CD14-positive monocyte (primary cell): ENCODE measurements at regions not wholly inside any gene's neighbourhood (a gene's known extent, or its start where the extent isn't known, plus 50 kb on each side); places are given as distances from the start of the nearest gene placed in this dataset.
A peak's percentile ranks its signal among the peaks of the same experiment; 100 is the strongest.

Experiments
- DNase-seq, 3 donors: peaks; one replicate each; pipeline ENCODE4 v3.0.0-alpha.2; 2011 to 2022
- H2AFZ ChIP-seq: 2 replicates; pipeline ENCODE4 v1.6.0; 2012; ENCODE audit warnings: mild to moderate bottlenecking, low read depth, low read length, inconsistent platforms; ENCODE audit not compliant: insufficient read depth, poor library complexity, severe bottlenecking
- H3K27ac ChIP-seq, 2 donors: 1 replicate in 1 of 2; 2 replicates in 1 of 2; pipeline ENCODE4 v1.5.1; 2012 to 2013; ENCODE audit warnings: low read length in 2 of 2, control low read depth in 1 of 2, inconsistent platforms in 1 of 2, low read depth in 1 of 2, mild to moderate bottlenecking in 1 of 2
- H3K27me3 ChIP-seq, 2 donors: one replicate each; pipeline versions ENCODE4 v1.6.0 to v1.6.1; 2011 to 2013; ENCODE audit warnings: low read length in 2 of 2; ENCODE audit not compliant: control insufficient read depth in 2 of 2, insufficient read depth in 2 of 2
- H3K36me3 ChIP-seq, 2 donors: replicated peaks in 1 of 2; 1 replicate in 1 of 2; 2 replicates in 1 of 2; pipeline versions ENCODE4 v1.5.1 to v1.6.1; 2012 to 2013; ENCODE audit warnings: low read length in 2 of 2, control low read depth in 1 of 2, inconsistent platforms in 1 of 2, mild to moderate bottlenecking in 1 of 2; ENCODE audit not compliant: insufficient read depth in 2 of 2, control insufficient read depth in 1 of 2
- H3K4me1 ChIP-seq, 2 donors: 1 replicate in 1 of 2; 2 replicates in 1 of 2; pipeline versions ENCODE4 v1.5.1 to v1.6.1; 2012 to 2013; ENCODE audit warnings: low read length in 2 of 2, control low read depth in 1 of 2, inconsistent platforms in 1 of 2, mild to moderate bottlenecking in 1 of 2, moderate library complexity in 1 of 2; ENCODE audit not compliant: insufficient read depth in 2 of 2, control insufficient read depth in 1 of 2
- H3K4me2 ChIP-seq: replicated peaks from 2 replicates; pipeline ENCODE3; 2012; ENCODE audit warnings: low read length, moderate library complexity, mild to moderate bottlenecking; ENCODE audit not compliant: poor library complexity, severe bottlenecking; ENCODE audit errors: extremely low read depth
- H3K4me3 ChIP-seq, 3 experiments: fragments of 200-600 bp in 1 of 3; sonication (generic) in 1 of 3; replicated peaks in 1 of 3; 1 replicate in 2 of 3; 2 replicates in 1 of 3; pipeline ENCODE4 v1.5.1; 2011 to 2013; ENCODE audit warnings: low read length in 3 of 3, mild to moderate bottlenecking in 3 of 3, control low read depth in 2 of 3, low read depth in 2 of 3, inconsistent platforms in 1 of 3, moderate library complexity in 1 of 3
- H3K79me2 ChIP-seq: 2 replicates; pipeline ENCODE4 v1.6.0; 2012; ENCODE audit warnings: mild to moderate bottlenecking, control low read depth, inconsistent platforms, low read length, moderate library complexity; ENCODE audit not compliant: insufficient read depth
- H3K9ac ChIP-seq: 2 replicates; pipeline ENCODE4 v1.6.0; 2017; ENCODE audit warnings: low read length, mild to moderate bottlenecking; ENCODE audit not compliant: insufficient read depth, poor library complexity, severe bottlenecking
- H3K9me3 ChIP-seq, 2 donors: replicated peaks in 1 of 2; 1 replicate in 1 of 2; 2 replicates in 1 of 2; pipeline versions ENCODE4 v1.5.1 to v1.6.1; 2012 to 2013; ENCODE audit warnings: low read length in 2 of 2, control low read depth in 1 of 2; ENCODE audit not compliant: control insufficient read depth in 1 of 2, insufficient read depth in 1 of 2
- H4K20me1 ChIP-seq: 2 replicates; pipeline ENCODE4 v1.6.0; 2012; ENCODE audit warnings: mild to moderate bottlenecking, low read length, control low read depth, moderate library complexity; ENCODE audit not compliant: insufficient read depth
- H3K27ac Mint-ChIP-seq, 7 donors: one replicate each; pipeline ENCODE4 v1.8.0; 2020; ENCODE audit warnings: mild to moderate bottlenecking in 7 of 7, mixed read lengths in 7 of 7, moderate library complexity in 6 of 7, inconsistent platforms in 2 of 7
- H3K27me3 Mint-ChIP-seq, 3 donors: one replicate each; pipeline ENCODE4 v1.8.0; 2021 to 2022; ENCODE audit warnings: low read depth in 3 of 3, mild to moderate bottlenecking in 3 of 3, mixed read lengths in 3 of 3, moderate library complexity in 3 of 3, inconsistent platforms in 1 of 3
- H3K36me3 Mint-ChIP-seq, 2 donors: one replicate each; pipeline ENCODE4 v1.8.0; 2020; ENCODE audit warnings: mixed read lengths in 2 of 2, inconsistent platforms in 1 of 2, mild to moderate bottlenecking in 1 of 2
- H3K4me1 Mint-ChIP-seq: one replicate; pipeline ENCODE4 v1.8.0; 2020; ENCODE audit warnings: mild to moderate bottlenecking, mixed read lengths
- H3K4me3 Mint-ChIP-seq, 2 donors: one replicate each; pipeline ENCODE4 v1.8.0; 2020; ENCODE audit warnings: mild to moderate bottlenecking in 2 of 2, mixed read lengths in 2 of 2, moderate library complexity in 1 of 2
- H3K9me3 Mint-ChIP-seq, 7 donors: one replicate each; pipeline ENCODE4 v1.8.0; 2020 to 2022; ENCODE audit warnings: mixed read lengths in 7 of 7, mild to moderate bottlenecking in 6 of 7, moderate library complexity in 6 of 7, inconsistent platforms in 2 of 7
- CTCF ChIP-seq: fragments of 200-600 bp; IDR thresholded peaks from one replicate; pipeline ENCODE4 v1.8.0; 2022; ENCODE audit warnings: antibody characterized with exemption, mild to moderate bottlenecking
- WGBS: methylation state at CpG from one replicate; pipeline ENCODE4 v1.1.5; 2013; ENCODE audit warnings: missing lambda C conversion rate; ENCODE audit not compliant: insufficient coverage; 5-methylcytosine and 5-hydroxymethylcytosine counted together
- intact Hi-C, 2 donors: fragments of 100-400 bp; cut with micrococcal nuclease; formaldehyde crosslinking; loops; one replicate each; pipeline versions ENCODE4 v1.15.0 to v1.15.1; 2023

DNA sequence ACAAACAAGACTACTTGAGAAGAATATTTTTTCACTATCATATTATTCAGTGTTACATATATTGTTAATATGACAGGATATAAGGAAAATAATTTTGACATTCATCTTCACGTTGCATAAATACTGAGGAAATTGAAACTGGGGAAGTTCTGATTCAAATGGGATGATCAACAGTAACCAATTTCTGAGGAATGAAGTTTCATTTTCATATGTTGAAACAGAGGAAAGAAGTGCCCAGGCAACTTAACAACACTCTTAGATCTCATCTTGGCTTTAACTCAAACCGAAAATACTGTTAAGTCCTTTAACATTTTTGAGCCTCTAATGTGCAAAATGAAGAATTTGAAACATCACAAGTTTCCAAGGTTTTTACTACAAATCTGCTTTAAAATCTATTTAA lies 612.2 kb upstream of the VRK2 start:
- Mint-ChIP-seq H3K4me3 (no peak overlapping the region), H3K27ac (peak overlapping the region in 4 of 7 donors; percentile 18 to 54 (median 36)), H3K27me3 (no peaks in the 10 kb centered on the region), H3K9me3 (no peaks in the 10 kb centered on the region), H3K4me1 (peaks cover 30% of the 10 kb centered on the region), H3K36me3 (no peaks in the 10 kb centered on the region)
- no peaks in the 10 kb centered on the region for H3K36me3 ChIP-seq
- peak overlapping the region in 1 of 3 experiments; percentile 37 for H3K4me3 ChIP-seq
- H3K27me3 ChIP-seq = no peaks in the 10 kb centered on the region
- H4K20me1 ChIP-seq = no peaks in the 10 kb centered on the region
- no peaks in the 10 kb centered on the region for H3K9me3 ChIP-seq
- WGBS = no CpG with 5 or more reads among the region's 2 CpGs
- H2AFZ ChIP-seq = no peak overlapping the region
- H3K9ac ChIP-seq = no peak overlapping the region
- peak overlapping the region in 1 of 2 donors; percentile 60 for H3K27ac ChIP-seq
- H3K79me2 ChIP-seq = no peaks in the 10 kb centered on the region
- TF ChIP-seq CTCF = no peak
- H3K4me2 ChIP-seq = peak overlapping the region; percentile 47
- intact Hi-C loops = no loop called here
- DNase-seq = peak; percentile 3 to 64 (median 24)
- H3K4me1 ChIP-seq = peaks cover 15 to 19% of the 10 kb centered on the region in 2 donors

DNA sequence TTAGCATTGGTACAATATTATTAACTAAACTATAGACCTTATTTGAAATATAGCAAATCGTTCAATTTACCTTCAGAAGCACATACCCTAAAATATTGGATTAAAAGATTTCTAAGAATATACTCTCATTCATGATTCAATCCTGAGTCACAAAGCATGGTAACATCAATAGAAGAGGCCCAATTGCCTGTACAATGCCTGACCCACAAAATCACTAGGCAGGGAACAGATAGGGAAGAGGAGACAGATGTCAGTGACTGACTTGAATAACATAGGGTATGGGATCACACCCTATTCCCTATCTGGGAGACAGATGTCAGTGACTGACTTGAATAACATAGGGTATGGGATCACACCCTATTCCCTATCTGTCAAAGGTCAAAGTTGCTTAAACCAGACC lies 611.6 kb upstream of the VRK2 start:
- no peak overlapping the region for H2AFZ ChIP-seq
- peaks cover 25% of the 10 kb centered on the region for H3K4me1 Mint-ChIP-seq
- H3K79me2 ChIP-seq = no peaks in the 10 kb centered on the region
- H3K4me2 ChIP-seq = peak overlapping the region; percentile 47
- no peaks in the 10 kb centered on the region for H3K9me3 Mint-ChIP-seq
- peak overlapping the region in 1 of 2 donors; percentile 60 for H3K27ac ChIP-seq
- H3K9ac ChIP-seq = no peak overlapping the region
- H3K9me3 ChIP-seq = no peaks in the 10 kb centered on the region
- no CpG with 5 or more reads among the region's 1 CpG for WGBS
- peak overlapping the region in 2 of 7 donors; percentile 30 to 54 for H3K27ac Mint-ChIP-seq
- H3K36me3 Mint-ChIP-seq = no peaks in the 10 kb centered on the region
- no peak overlapping the region for H3K4me3 Mint-ChIP-seq
- no peaks in the 10 kb centered on the region for H3K27me3 ChIP-seq
- H4K20me1 ChIP-seq = no peaks in the 10 kb centered on the region
- H3K4me1 ChIP-seq = peaks cover 11 to 14% of the 10 kb centered on the region in 2 donors
- intact Hi-C loops = no loop called here
- TF ChIP-seq CTCF = no peak
- H3K36me3 ChIP-seq = no peaks in the 10 kb centered on the region
- H3K4me3 ChIP-seq = peak overlapping the region in 1 of 3 experiments; percentile 37
- no peaks in the 10 kb centered on the region for H3K27me3 Mint-ChIP-seq
- peak in 1 of 3 donors; percentile 22 for DNase-seq
